Cardiac muscle cell (in vitro differentiated cells and primary cell): ENCODE measurements at regions not wholly inside any gene's neighbourhood (a gene's known extent, or its start where the extent isn't known, plus 50 kb on each side); places are given as distances from the start of the nearest gene placed in this dataset.

Experiments used
- DNase-seq, 2 donors: peaks; one replicate each; pipeline versions ENCODE4 v3.0.0 to v3.0.0-alpha.2; 2010 to 2017; ENCODE audit warnings: low read depth in 1 of 2, low spot score in 1 of 2
- H3K27ac ChIP-seq: fragments of 200-600 bp; sonication (generic); 2 replicates; pipeline ENCODE4 v1.5.1; 2016
- H3K27me3 ChIP-seq: fragments of 200-600 bp; sonication (generic); 2 replicates; pipeline ENCODE4 v1.6.0; 2016; ENCODE audit warnings: control low read depth
- H3K36me3 ChIP-seq: fragments of 200-600 bp; sonication (generic); 2 replicates; pipeline ENCODE4 v1.5.1; 2016; ENCODE audit warnings: control low read depth
- H3K4me1 ChIP-seq: fragments of 200-600 bp; sonication (generic); 2 replicates; pipeline ENCODE4 v1.8.1; 2017; ENCODE audit warnings: low read depth, mild to moderate bottlenecking, mixed run types
- H3K4me3 ChIP-seq: fragments of 200-600 bp; sonication (generic); 2 replicates; pipeline ENCODE4 v1.5.1; 2016; ENCODE audit warnings: mild to moderate bottlenecking
- H3K9me3 ChIP-seq: fragments of 200-600 bp; sonication (generic); 2 replicates; pipeline ENCODE4 v1.5.1; 2017; ENCODE audit warnings: low read depth, mild to moderate bottlenecking, control low read depth
- TF ChIP-seq, protein P1 (sequence below): IDR thresholded peaks from 2 replicates; pipeline ENCODE4 v1.5.1; 2012; ENCODE audit warnings: low read depth, mild to moderate bottlenecking, low read length

DNA sequence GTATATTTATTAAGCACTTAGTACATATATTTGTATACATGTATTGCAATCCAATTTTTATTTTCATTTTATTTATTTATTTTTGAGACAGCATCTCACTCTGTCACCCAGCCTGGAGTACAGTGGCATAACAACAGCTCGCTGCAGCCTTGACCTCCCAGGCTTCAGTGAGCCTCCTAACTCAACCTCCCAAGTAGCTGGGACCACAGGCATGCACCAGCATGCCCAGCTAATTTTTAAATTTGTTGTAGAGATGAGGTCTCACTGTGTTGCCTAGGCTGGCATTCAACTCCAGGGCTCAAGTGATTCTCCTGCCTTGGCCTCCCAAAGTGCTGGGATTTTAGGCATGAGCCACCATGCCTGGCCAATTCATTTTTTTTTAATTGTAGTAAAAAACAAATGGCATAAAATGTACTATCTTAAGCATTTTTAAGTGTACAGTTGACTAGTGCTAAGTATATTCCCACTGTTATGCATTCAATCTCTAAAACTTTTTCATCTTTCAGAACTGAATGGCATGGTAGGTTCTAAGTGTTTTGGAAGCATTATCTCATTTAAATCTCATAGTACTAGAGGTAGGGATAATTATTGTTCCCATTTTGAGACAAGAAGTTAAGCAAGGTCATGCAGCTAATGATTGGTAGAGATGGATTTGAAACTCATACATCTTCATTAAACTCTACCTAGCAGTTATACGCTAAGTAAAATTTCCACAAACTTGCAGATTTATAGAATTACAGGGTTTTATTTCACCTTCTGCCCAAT lies 264.0 kb upstream of the NFE2L3 start:
- H3K27me3 ChIP-seq: no peaks in the 10 kb centered on the region
- TF ChIP-seq, protein P1, sequence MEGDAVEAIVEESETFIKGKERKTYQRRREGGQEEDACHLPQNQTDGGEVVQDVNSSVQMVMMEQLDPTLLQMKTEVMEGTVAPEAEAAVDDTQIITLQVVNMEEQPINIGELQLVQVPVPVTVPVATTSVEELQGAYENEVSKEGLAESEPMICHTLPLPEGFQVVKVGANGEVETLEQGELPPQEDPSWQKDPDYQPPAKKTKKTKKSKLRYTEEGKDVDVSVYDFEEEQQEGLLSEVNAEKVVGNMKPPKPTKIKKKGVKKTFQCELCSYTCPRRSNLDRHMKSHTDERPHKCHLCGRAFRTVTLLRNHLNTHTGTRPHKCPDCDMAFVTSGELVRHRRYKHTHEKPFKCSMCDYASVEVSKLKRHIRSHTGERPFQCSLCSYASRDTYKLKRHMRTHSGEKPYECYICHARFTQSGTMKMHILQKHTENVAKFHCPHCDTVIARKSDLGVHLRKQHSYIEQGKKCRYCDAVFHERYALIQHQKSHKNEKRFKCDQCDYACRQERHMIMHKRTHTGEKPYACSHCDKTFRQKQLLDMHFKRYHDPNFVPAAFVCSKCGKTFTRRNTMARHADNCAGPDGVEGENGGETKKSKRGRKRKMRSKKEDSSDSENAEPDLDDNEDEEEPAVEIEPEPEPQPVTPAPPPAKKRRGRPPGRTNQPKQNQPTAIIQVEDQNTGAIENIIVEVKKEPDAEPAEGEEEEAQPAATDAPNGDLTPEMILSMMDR: no peak

DNA sequence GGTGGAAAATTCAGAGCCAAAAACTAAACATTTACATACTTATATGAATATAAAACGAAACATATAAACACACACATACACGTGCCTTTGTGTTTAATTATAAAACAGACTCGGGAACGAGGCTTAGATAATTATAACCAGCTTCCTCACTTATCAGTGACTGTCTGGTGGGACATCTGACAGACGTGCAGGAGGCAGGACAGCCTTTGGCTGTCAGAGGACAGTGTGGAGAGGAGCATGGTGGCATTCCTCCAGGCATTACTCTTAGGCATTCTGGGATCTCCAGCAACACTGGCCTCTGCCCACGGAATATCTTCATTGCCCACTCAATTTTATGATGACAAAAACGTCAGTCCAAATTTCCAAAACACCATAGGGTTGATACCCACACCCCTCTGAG lies 262.2 kb upstream of the NFE2L3 start:
- no peak overlapping the region for H3K27ac ChIP-seq
- TF ChIP-seq, protein P1: no peak

More for the DNA sequence above, 264.0 kb upstream of the NFE2L3 start:
- Histone ChIP-seq H3K9me3 (no peaks in the 10 kb centered on the region), H3K4me3 (no peak overlapping the region), H3K4me1 (peaks cover 25% of the 10 kb centered on the region), H3K27ac (no peak overlapping the region), H3K36me3 (no peaks in the 10 kb centered on the region)
- DNase-seq: no peak

DNA sequence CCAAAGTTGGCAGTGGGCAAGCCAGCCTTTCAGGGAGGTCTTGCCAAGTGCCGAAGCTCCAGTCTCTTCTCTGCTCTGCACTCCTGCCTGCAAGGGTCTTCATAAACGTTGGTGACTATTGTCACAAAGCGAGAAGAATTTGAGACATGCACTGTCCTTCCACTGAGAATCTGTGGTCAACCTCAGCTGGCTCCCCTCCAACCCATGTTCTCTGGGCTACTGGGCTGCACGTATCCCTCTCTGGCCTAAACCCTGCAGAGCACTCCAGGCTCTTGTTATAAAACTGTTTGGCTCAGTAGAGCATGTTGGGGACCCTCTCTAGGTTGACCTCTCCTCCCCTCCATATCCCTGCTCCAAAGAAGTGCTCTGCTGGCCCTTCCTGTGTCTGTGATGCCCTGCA lies 260.4 kb upstream of the NFE2L3 start:
- no peaks in the 10 kb centered on the region for H3K27me3 ChIP-seq
- H3K9me3 ChIP-seq: no peaks in the 10 kb centered on the region
- no peaks in the 10 kb centered on the region for H3K36me3 ChIP-seq
- no peak overlapping the region for H3K27ac ChIP-seq
- H3K4me1 ChIP-seq: peaks cover 16% of the 10 kb centered on the region
- H3K4me3 ChIP-seq: no peak overlapping the region
- no peak for DNase-seq
- TF ChIP-seq, protein P1: no peak

More for the DNA sequence above, 262.2 kb upstream of the NFE2L3 start:
- no peak overlapping the region for H3K4me3 ChIP-seq
- no peaks in the 10 kb centered on the region for H3K36me3 ChIP-seq
- no peak for DNase-seq
- H3K4me1 ChIP-seq: peaks cover 25% of the 10 kb centered on the region
- no peaks in the 10 kb centered on the region for H3K9me3 ChIP-seq
- H3K27me3 ChIP-seq: no peaks in the 10 kb centered on the region

DNA sequence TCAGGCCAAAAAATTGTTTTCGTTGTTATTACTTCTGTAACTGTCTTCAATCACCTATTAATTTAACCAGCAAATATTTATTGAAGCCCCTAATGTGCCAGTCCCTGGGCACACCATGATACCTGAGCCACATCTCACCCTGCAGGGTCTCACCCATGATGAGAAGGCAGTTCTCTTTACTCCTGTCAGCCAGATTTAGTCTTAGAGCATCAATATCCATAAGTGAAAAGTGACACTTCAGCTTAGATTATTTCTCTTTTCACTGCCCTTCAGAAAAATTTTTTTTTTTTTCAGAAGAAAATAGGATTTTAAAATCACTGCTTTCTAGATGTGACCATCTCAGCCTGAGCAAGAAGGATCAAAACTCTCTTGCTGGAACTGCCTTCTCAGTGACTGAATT lies 258.6 kb upstream of the NFE2L3 start:
- Histone ChIP-seq H3K4me1 (peaks cover 6% of the 10 kb centered on the region), H3K4me3 (no peak overlapping the region), H3K36me3 (no peaks in the 10 kb centered on the region), H3K27ac (no peak overlapping the region), H3K27me3 (no peaks in the 10 kb centered on the region), H3K9me3 (no peaks in the 10 kb centered on the region)
- TF ChIP-seq, protein P1: no peak
- no peak for DNase-seq

DNA sequence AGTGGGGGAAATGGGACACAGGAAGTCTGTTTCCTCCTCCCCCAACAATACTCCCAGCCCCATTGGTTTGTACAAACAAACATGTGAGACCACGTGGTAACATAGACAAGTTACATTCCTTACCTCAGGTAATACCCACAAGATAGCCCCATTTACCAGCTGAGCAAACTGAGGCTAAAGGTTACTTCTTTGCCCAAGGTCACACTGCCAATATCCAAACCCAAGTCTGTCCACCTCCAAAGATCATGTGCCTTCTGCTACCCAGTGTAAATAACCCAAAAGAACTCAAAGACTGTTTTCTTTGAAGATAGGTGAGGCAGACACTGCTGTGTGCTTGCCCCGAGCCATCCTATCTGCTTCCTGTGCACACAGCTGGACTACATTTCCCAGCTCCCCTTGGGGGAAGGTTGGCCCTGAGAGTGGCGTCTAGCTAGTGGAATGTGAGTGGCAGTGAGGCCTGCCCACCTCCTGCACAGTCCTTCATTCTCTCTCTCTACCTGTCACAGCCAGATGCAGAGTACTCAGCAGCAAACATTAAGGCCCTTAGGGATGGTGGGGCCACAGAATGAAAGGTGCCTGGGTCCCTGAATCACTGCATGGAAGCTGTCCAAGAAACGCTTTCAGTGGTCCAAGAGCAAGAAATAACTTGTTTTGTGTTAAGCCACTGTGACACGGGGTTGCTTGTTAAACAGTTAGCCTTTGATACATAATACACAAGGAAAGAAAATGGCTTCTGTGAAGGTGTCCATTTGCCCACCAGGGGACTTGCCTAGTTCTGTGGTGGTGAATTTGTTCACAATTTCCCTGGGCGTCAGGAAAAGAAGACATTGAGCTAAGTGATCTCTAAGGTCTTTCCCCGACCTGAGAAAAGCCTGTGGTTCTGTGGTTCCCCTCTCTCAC lies 257.7 kb upstream of the NFE2L3 start:
- peak; percentile 9 to 34 for DNase-seq
- Histone ChIP-seq H3K27ac (no peak overlapping the region), H3K9me3 (no peaks in the 10 kb centered on the region), H3K4me1 (peaks cover 5% of the 10 kb centered on the region), H3K4me3 (no peak overlapping the region), H3K27me3 (no peaks in the 10 kb centered on the region), H3K36me3 (no peaks in the 10 kb centered on the region)
- TF ChIP-seq, protein P1: no peak
